Natural killer cell (primary cell): ENCODE measurements at regions not wholly inside any gene's neighbourhood (a gene's known extent, or its start where the extent isn't known, plus 50 kb on each side); places are given as distances from the start of the nearest gene placed in this dataset.

Experiments used
- ATAC-seq, 3 donors: fragments of 150-1000 bp in 2 of 3; fragments of 200-7000 bp in 1 of 3; cut with Tn5 transposase; 1 replicate in 1 of 3; 2 replicates in 2 of 3; pipeline ENCODE4 v1.10.0; 2021; ENCODE audit warnings: mild to moderate bottlenecking in 2 of 3, moderate library complexity in 2 of 3
- DNase-seq, 2 donors: peaks; one replicate each; pipeline versions ENCODE4 v3.0.0 to v3.0.0-alpha.2; 2013 to 2021; ENCODE audit warnings: mixed read lengths in 1 of 2
- H3K27ac ChIP-seq: one replicate; pipeline ENCODE4 v1.5.1; 2013; ENCODE audit warnings: mild to moderate bottlenecking, low read length
- H3K27me3 ChIP-seq: one replicate; pipeline ENCODE4 v1.6.1; 2013; ENCODE audit warnings: low read length; ENCODE audit not compliant: control insufficient read depth, insufficient read depth
- H3K36me3 ChIP-seq: one replicate; pipeline ENCODE4 v1.6.1; 2013; ENCODE audit warnings: low read length; ENCODE audit not compliant: control insufficient read depth, insufficient read depth
- H3K4me1 ChIP-seq: one replicate; pipeline ENCODE4 v1.6.1; 2013; ENCODE audit warnings: low read length; ENCODE audit not compliant: control insufficient read depth, insufficient read depth
- H3K4me3 ChIP-seq: one replicate; pipeline ENCODE4 v1.5.1; 2013; ENCODE audit warnings: low read length
- H3K9me3 ChIP-seq: one replicate; pipeline ENCODE4 v1.6.1; 2013; ENCODE audit warnings: low read length; ENCODE audit not compliant: control insufficient read depth, insufficient read depth
- H3K27ac Mint-ChIP-seq, 2 donors: one replicate each; pipeline ENCODE4 v1.8.0; 2022; ENCODE audit warnings: mild to moderate bottlenecking in 2 of 2, mixed read lengths in 2 of 2, moderate library complexity in 1 of 2
- H3K27me3 Mint-ChIP-seq, 2 donors: one replicate each; pipeline ENCODE4 v1.8.0; 2022; ENCODE audit warnings: low read depth in 2 of 2, mixed read lengths in 2 of 2
- H3K36me3 Mint-ChIP-seq: one replicate; pipeline ENCODE4 v1.8.0; 2022; ENCODE audit warnings: mixed read lengths
- H3K4me1 Mint-ChIP-seq, 2 donors: one replicate each; pipeline ENCODE4 v1.8.0; 2022; ENCODE audit warnings: mixed read lengths in 2 of 2
- H3K4me3 Mint-ChIP-seq: one replicate; pipeline ENCODE4 v1.8.0; 2022; ENCODE audit warnings: mild to moderate bottlenecking, moderate library complexity, mixed read lengths
- H3K9me3 Mint-ChIP-seq, 2 donors: one replicate each; pipeline ENCODE4 v1.8.0; 2022; ENCODE audit warnings: mixed read lengths in 2 of 2
- CTCF ChIP-seq: fragments of 200-600 bp; IDR thresholded peaks from one replicate; pipeline ENCODE4 v1.8.0; 2022; ENCODE audit warnings: antibody characterized with exemption
- WGBS: methylation state at CpG from one replicate; pipeline ENCODE4 v1.1.7; 2013; ENCODE audit warnings: missing lambda C conversion rate; ENCODE audit not compliant: insufficient coverage; 5-methylcytosine and 5-hydroxymethylcytosine counted together
- intact Hi-C: fragments of 100-400 bp; cut with micrococcal nuclease; formaldehyde crosslinking; loops from one replicate; pipeline ENCODE4 v1.14.2; 2022

GRCh38 chrX:45868425-45868824 lies 667.7 kb upstream of the DIPK2B start:
- H3K4me3 ChIP-seq: no peak overlapping the region
- Mint-ChIP-seq H3K36me3 (no peaks in the 10 kb centered on the region), H3K9me3 (no peaks in the 10 kb centered on the region), H3K27me3 (peaks cover 2 to 34% of the 10 kb centered on the region in 2 donors), H3K27ac (no peak overlapping the region), H3K4me1 (peaks cover 14 to 16% of the 10 kb centered on the region in 2 donors), H3K4me3 (no peak overlapping the region)
- no CpG with 5 or more reads among the region's 1 CpG for WGBS
- no peak overlapping the region for H3K27ac ChIP-seq
- H3K27me3 ChIP-seq: no peaks in the 10 kb centered on the region
- no peaks in the 10 kb centered on the region for H3K4me1 ChIP-seq
- no peaks in the 10 kb centered on the region for H3K9me3 ChIP-seq
- intact Hi-C loops: no loop called here
- no peaks in the 10 kb centered on the region for H3K36me3 ChIP-seq
- DNase-seq (no peak), ATAC-seq (no peak)
- TF ChIP-seq CTCF: no peak

- H3K4me1 ChIP-seq: no peaks in the 10 kb centered on the region
- no peaks in the 10 kb centered on the region for H3K36me3 ChIP-seq
- H3K27ac ChIP-seq: no peak overlapping the region
- H3K27me3 ChIP-seq: no peaks in the 10 kb centered on the region
- 83% methylated on average over 1 of the region's 1 CpG for WGBS
- no peak overlapping the region for H3K4me3 ChIP-seq
- no peaks in the 10 kb centered on the region for H3K9me3 ChIP-seq
- Mint-ChIP-seq H3K9me3 (no peaks in the 10 kb centered on the region), H3K4me3 (no peak overlapping the region), H3K27me3 (peaks cover 0 to 2% of the 10 kb centered on the region in 2 donors), H3K36me3 (no peaks in the 10 kb centered on the region), H3K4me1 (no peaks in the 10 kb centered on the region), H3K27ac (no peak overlapping the region)
- no peak for ATAC-seq
- intact Hi-C loops: no loop called here
- no peak for DNase-seq
- no peak for TF ChIP-seq CTCF
Measured at GRCh38 chrX:45862801-45863200, 662.1 kb upstream of the DIPK2B start.

GRCh38 chrX:45860450-45860849 lies 659.8 kb upstream of the DIPK2B start:
- no peaks in the 10 kb centered on the region for H3K36me3 Mint-ChIP-seq
- DNase-seq: no peak
- no peak for TF ChIP-seq CTCF
- WGBS: 86% methylated on average over 1 of the region's 1 CpG
- Histone ChIP-seq H3K36me3 (no peaks in the 10 kb centered on the region), H3K27me3 (no peaks in the 10 kb centered on the region), H3K4me3 (no peak overlapping the region), H3K27ac (no peak overlapping the region), H3K4me1 (no peaks in the 10 kb centered on the region), H3K9me3 (no peaks in the 10 kb centered on the region)
- intact Hi-C loops: no loop called here
- H3K4me3 Mint-ChIP-seq: no peak overlapping the region
- no peak overlapping the region for H3K27ac Mint-ChIP-seq
- no peaks in the 10 kb centered on the region for H3K9me3 Mint-ChIP-seq
- no peaks in the 10 kb centered on the region for H3K27me3 Mint-ChIP-seq
- no peak for ATAC-seq
- no peaks in the 10 kb centered on the region for H3K4me1 Mint-ChIP-seq

- H3K36me3 Mint-ChIP-seq: no peaks in the 10 kb centered on the region
- Histone ChIP-seq H3K4me1 (no peaks in the 10 kb centered on the region), H3K36me3 (no peaks in the 10 kb centered on the region), H3K27ac (no peak overlapping the region), H3K4me3 (no peak overlapping the region), H3K9me3 (no peaks in the 10 kb centered on the region), H3K27me3 (no peaks in the 10 kb centered on the region)
- peaks cover 0 to 6% of the 10 kb centered on the region in 2 donors for H3K27me3 Mint-ChIP-seq
- no peak overlapping the region for H3K4me3 Mint-ChIP-seq
- TF ChIP-seq CTCF: no peak
- H3K27ac Mint-ChIP-seq: no peak overlapping the region
- no peak for DNase-seq
- H3K4me1 Mint-ChIP-seq: no peaks in the 10 kb centered on the region
- whole genome bisulfite sequencing: 92% methylated on average over 1 of the region's 4 CpGs
- no peaks in the 10 kb centered on the region for H3K9me3 Mint-ChIP-seq
- ATAC-seq: no peak
- intact Hi-C loops: no loop called here
Measured at GRCh38 chrX:45859407-45859806, 658.7 kb upstream of the DIPK2B start.
